GM23338 (cell line): ENCODE measurements at regions not wholly inside any gene's neighbourhood (a gene's known extent, or its start where the extent isn't known, plus 50 kb on each side); places are given as distances from the start of the nearest gene placed in this dataset.

Source experiments
- CREB1 ChIP-seq: fragments of 250-450 bp; sonication (Bioruptor Pico); IDR thresholded peaks from 2 replicates; pipeline ENCODE4 v1.5.0; 2020; ENCODE audit warnings: low read depth, mild to moderate bottlenecking, moderate library complexity
- EZH2 ChIP-seq: fragments of 200-600 bp; sonication (generic); IDR thresholded peaks from one replicate; pipeline ENCODE4 v1.8.0; 2017; ENCODE audit warnings: antibody characterized with exemption, mild to moderate bottlenecking, low read depth; ENCODE audit not compliant: unreplicated experiment
- EZH2phosphoT487 ChIP-seq: fragments of 200-600 bp; sonication (generic); IDR thresholded peaks from one replicate; pipeline ENCODE4 v1.8.1; 2018; ENCODE audit warnings: antibody characterized with exemption; ENCODE audit not compliant: unreplicated experiment
- JUNB ChIP-seq: IDR thresholded peaks from one replicate; pipeline ENCODE4 v1.6.1; 2016; ENCODE audit warnings: antibody characterized with exemption; ENCODE audit not compliant: unreplicated experiment
- POLR2AphosphoS5 ChIP-seq: IDR thresholded peaks from 2 replicates; pipeline ENCODE4 v1.6.1; 2016; ENCODE audit warnings: antibody characterized with exemption, low read depth
- STAT1 ChIP-seq: IDR thresholded peaks from one replicate; pipeline ENCODE4 v1.6.1; 2016; ENCODE audit warnings: antibody characterized with exemption; ENCODE audit not compliant: unreplicated experiment
- ZNF331 ChIP-seq: fragments of 250-450 bp; sonication (Bioruptor Pico); IDR thresholded peaks from 2 replicates; pipeline ENCODE4 v1.5.0; 2020; ENCODE audit warnings: low read depth, mild to moderate bottlenecking, moderate library complexity
- TF ChIP-seq, protein P1 (sequence below), 2 experiments: fragments of 200-600 bp in 1 of 2; sonication (generic) in 1 of 2; conservative IDR thresholded peaks; 2 replicates each; pipeline versions ENCODE4 v1.5.1 to v1.6.1; 2016 to 2017; ENCODE audit warnings: antibody characterized with exemption in 2 of 2, low read depth in 2 of 2, mild to moderate bottlenecking in 2 of 2, moderate library complexity in 1 of 2
- TF ChIP-seq, protein P2 (sequence below): IDR thresholded peaks from 2 replicates; pipeline ENCODE4 v1.6.1; 2016; ENCODE audit warnings: antibody characterized with exemption
- TF ChIP-seq, protein P3 (sequence below): IDR thresholded peaks from one replicate; pipeline ENCODE4 v1.6.1; 2018; ENCODE audit warnings: antibody characterized with exemption; ENCODE audit not compliant: unreplicated experiment
- TF ChIP-seq, protein P4 (sequence below): fragments of 250-450 bp; sonication (Bioruptor Pico); IDR thresholded peaks from 2 replicates; pipeline ENCODE4 v1.5.0; 2020; ENCODE audit warnings: mild to moderate bottlenecking, moderate library complexity

DNA sequence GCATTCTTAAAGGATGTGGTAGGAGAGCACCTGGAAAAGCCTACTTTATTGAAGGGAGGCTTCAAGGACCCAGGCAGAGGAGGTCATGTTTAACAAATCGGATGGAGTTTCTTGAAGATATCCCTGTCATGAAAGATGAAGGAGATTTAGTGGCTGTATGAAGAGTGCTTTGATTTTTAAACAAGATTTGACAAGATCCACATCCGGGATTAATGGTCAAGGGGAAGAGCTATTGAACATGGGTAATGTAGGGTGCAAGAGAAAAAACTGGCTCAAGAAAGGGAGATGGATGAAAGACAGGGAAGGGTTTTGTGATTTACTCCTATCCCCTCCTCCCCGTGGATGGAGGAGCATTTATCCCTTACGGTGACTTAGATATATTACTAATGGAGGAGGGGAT is 113.1 kb upstream of the OSR1 start:
- TF ChIP-seq, protein P1, sequence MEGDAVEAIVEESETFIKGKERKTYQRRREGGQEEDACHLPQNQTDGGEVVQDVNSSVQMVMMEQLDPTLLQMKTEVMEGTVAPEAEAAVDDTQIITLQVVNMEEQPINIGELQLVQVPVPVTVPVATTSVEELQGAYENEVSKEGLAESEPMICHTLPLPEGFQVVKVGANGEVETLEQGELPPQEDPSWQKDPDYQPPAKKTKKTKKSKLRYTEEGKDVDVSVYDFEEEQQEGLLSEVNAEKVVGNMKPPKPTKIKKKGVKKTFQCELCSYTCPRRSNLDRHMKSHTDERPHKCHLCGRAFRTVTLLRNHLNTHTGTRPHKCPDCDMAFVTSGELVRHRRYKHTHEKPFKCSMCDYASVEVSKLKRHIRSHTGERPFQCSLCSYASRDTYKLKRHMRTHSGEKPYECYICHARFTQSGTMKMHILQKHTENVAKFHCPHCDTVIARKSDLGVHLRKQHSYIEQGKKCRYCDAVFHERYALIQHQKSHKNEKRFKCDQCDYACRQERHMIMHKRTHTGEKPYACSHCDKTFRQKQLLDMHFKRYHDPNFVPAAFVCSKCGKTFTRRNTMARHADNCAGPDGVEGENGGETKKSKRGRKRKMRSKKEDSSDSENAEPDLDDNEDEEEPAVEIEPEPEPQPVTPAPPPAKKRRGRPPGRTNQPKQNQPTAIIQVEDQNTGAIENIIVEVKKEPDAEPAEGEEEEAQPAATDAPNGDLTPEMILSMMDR (conservative IDR thresholded peaks at IDR 0.05; ENCODE audit: low read depth in 2 of 2) = no peak
- TF ChIP-seq EZH2 (no peak), EZH2phosphoT487 (no peak), CREB1 (CRISPR knock-in tag) (no peak), POLR2AphosphoS5 (no peak), JUNB (no peak), STAT1 (no peak), ZNF331 (CRISPR knock-in tag) (no peak)
- TF ChIP-seq, protein P2, sequence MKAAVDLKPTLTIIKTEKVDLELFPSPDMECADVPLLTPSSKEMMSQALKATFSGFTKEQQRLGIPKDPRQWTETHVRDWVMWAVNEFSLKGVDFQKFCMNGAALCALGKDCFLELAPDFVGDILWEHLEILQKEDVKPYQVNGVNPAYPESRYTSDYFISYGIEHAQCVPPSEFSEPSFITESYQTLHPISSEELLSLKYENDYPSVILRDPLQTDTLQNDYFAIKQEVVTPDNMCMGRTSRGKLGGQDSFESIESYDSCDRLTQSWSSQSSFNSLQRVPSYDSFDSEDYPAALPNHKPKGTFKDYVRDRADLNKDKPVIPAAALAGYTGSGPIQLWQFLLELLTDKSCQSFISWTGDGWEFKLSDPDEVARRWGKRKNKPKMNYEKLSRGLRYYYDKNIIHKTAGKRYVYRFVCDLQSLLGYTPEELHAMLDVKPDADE = no peak
- TF ChIP-seq, protein P3, sequence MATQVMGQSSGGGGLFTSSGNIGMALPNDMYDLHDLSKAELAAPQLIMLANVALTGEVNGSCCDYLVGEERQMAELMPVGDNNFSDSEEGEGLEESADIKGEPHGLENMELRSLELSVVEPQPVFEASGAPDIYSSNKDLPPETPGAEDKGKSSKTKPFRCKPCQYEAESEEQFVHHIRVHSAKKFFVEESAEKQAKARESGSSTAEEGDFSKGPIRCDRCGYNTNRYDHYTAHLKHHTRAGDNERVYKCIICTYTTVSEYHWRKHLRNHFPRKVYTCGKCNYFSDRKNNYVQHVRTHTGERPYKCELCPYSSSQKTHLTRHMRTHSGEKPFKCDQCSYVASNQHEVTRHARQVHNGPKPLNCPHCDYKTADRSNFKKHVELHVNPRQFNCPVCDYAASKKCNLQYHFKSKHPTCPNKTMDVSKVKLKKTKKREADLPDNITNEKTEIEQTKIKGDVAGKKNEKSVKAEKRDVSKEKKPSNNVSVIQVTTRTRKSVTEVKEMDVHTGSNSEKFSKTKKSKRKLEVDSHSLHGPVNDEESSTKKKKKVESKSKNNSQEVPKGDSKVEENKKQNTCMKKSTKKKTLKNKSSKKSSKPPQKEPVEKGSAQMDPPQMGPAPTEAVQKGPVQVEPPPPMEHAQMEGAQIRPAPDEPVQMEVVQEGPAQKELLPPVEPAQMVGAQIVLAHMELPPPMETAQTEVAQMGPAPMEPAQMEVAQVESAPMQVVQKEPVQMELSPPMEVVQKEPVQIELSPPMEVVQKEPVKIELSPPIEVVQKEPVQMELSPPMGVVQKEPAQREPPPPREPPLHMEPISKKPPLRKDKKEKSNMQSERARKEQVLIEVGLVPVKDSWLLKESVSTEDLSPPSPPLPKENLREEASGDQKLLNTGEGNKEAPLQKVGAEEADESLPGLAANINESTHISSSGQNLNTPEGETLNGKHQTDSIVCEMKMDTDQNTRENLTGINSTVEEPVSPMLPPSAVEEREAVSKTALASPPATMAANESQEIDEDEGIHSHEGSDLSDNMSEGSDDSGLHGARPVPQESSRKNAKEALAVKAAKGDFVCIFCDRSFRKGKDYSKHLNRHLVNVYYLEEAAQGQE = no peak
- TF ChIP-seq, protein P4, sequence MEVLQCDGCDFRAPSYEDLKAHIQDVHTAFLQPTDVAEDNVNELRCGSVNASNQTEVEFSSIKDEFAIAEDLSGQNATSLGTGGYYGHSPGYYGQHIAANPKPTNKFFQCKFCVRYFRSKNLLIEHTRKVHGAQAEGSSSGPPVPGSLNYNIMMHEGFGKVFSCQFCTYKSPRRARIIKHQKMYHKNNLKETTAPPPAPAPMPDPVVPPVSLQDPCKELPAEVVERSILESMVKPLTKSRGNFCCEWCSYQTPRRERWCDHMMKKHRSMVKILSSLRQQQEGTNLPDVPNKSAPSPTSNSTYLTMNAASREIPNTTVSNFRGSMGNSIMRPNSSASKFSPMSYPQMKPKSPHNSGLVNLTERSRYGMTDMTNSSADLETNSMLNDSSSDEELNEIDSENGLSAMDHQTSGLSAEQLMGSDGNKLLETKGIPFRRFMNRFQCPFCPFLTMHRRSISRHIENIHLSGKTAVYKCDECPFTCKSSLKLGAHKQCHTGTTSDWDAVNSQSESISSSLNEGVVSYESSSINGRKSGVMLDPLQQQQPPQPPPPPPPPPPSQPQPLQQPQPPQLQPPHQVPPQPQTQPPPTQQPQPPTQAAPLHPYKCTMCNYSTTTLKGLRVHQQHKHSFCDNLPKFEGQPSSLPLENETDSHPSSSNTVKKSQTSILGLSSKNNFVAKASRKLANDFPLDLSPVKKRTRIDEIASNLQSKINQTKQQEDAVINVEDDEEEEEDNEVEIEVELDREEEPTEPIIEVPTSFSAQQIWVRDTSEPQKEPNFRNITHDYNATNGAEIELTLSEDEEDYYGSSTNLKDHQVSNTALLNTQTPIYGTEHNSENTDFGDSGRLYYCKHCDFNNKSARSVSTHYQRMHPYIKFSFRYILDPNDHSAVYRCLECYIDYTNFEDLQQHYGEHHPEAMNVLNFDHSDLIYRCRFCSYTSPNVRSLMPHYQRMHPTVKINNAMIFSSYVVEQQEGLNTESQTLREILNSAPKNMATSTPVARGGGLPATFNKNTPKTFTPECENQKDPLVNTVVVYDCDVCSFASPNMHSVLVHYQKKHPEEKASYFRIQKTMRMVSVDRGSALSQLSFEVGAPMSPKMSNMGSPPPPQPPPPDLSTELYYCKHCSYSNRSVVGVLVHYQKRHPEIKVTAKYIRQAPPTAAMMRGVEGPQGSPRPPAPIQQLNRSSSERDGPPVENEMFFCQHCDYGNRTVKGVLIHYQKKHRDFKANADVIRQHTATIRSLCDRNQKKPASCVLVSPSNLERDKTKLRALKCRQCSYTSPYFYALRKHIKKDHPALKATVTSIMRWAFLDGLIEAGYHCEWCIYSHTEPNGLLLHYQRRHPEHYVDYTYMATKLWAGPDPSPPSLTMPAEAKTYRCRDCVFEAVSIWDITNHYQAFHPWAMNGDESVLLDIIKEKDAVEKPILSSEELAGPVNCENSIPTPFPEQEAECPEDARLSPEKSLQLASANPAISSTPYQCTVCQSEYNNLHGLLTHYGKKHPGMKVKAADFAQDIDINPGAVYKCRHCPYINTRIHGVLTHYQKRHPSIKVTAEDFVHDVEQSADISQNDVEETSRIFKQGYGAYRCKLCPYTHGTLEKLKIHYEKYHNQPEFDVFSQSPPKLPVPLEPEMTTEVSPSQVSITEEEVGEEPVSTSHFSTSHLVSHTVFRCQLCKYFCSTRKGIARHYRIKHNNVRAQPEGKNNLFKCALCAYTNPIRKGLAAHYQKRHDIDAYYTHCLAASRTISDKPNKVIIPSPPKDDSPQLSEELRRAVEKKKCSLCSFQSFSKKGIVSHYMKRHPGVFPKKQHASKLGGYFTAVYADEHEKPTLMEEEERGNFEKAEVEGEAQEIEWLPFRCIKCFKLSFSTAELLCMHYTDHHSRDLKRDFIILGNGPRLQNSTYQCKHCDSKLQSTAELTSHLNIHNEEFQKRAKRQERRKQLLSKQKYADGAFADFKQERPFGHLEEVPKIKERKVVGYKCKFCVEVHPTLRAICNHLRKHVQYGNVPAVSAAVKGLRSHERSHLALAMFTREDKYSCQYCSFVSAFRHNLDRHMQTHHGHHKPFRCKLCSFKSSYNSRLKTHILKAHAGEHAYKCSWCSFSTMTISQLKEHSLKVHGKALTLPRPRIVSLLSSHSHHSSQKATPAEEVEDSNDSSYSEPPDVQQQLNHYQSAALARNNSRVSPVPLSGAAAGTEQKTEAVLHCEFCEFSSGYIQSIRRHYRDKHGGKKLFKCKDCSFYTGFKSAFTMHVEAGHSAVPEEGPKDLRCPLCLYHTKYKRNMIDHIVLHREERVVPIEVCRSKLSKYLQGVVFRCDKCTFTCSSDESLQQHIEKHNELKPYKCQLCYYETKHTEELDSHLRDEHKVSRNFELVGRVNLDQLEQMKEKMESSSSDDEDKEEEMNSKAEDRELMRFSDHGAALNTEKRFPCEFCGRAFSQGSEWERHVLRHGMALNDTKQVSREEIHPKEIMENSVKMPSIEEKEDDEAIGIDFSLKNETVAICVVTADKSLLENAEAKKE (CRISPR knock-in tag) = no peak
